ENCODE measurements at regions not wholly inside any gene's neighbourhood (a gene's known extent, or its start where the extent isn't known, plus 50 kb on each side); places are given as distances from the start of the nearest gene placed in this dataset.

DNA sequence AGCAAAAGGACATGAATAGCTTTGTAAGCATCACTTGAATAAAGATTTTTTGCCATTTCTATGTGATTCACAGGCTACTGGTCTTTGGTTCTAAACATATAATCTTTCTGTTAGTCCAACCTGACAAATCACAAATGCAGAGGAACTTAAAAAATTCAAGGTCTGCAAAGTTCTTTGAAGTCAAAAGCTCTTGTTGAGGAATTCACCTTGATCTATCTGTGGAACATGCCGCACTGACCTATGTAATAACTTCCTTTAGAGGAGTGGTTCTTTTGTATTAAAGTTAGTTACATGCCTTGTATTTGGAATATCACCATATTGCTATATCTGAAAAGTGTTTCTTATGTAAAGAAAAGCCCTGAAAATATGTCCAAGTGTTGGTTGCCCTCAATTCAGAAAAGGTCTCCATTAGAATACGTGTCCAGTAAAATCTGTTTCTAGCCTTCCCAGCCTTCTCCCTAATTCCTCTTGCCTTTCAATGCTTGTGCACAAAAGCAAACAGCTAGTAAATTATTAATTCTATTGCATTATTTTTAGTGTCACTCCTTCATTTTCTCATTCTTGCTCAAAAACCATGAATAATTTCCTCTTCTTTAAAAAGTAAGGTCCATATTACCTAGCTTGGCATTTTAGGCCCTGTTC, 1192.8 kb downstream of the FLRT2 start:
- Histone ChIP-seq H3K79me2 (ENCODE audit: control insufficient read depth, insufficient read depth, low read length) (no peaks in the 10 kb centered on the region), H3K27ac (ENCODE audit: insufficient read depth, low read depth, low read length) (no peak overlapping the region), H3K9me1 (replicated peaks; ENCODE audit: control insufficient read depth, extremely low read depth, insufficient read depth, low read length) (no peaks in the 10 kb centered on the region), H3K9me3 (replicated peaks; ENCODE audit: control insufficient read depth, insufficient read depth, low read length) (no peaks in the 10 kb centered on the region), H3K27me3 (ENCODE audit: control insufficient read depth in 2 of 2, insufficient read depth in 2 of 2, low read length in 2 of 2) (no peaks in the 10 kb centered on the region), H3K36me3 (ENCODE audit: control insufficient read depth in 2 of 2, extremely low read depth in 1 of 2, insufficient read depth in 2 of 2, low read length in 2 of 2) (no peaks in the 10 kb centered on the region), H2AFZ (ENCODE audit: low read depth, low read length) (no peak overlapping the region), H3K4me1 (ENCODE audit: control insufficient read depth, extremely low read depth, insufficient read depth, low read length) (no peaks in the 10 kb centered on the region), H3K9ac (replicated peaks; ENCODE audit: extremely low read depth, insufficient read depth, low read length) (no peak overlapping the region), H4K20me1 (replicated peaks; ENCODE audit: control insufficient read depth, extremely low read depth, insufficient read depth, low read length) (no peaks in the 10 kb centered on the region), H3K4me3 (replicated peaks in 1 of 3; ENCODE audit: insufficient read depth in 1 of 3, low read depth in 1 of 3, low read length in 3 of 3) (no peak overlapping the region), H3K4me2 (ENCODE audit: insufficient read depth, low read length) (no peak overlapping the region)
- CTCF ChIA-PET, result no interaction called here
- POLR2A ChIA-PET, result no interaction called here
- intact Hi-C loops (cut with micrococcal nuclease), result no loop called here
- dilution Hi-C loops (cut with MboI; ENCODE audit: extremely low pct_ligation_motif_present, low sequenced_read_pairs), result no loop called here
- no peak for TF ChIP-seq POLR2A (IDR thresholded peaks at IDR 0.05; ENCODE audit: low read depth, low read length)
- no peak for TF ChIP-seq MYC (IDR thresholded peaks at IDR 0.05; ENCODE audit: low read depth, low read length)
- no peak for TF ChIP-seq JUN (IDR thresholded peaks at IDR 0.05; ENCODE audit: borderline replicate concordance, insufficient read depth, insufficient read length, low read depth)
- no peak for TF ChIP-seq EZH2 (IDR thresholded peaks at IDR 0.05; ENCODE audit: borderline replicate concordance, low read depth, low read length, severe bottlenecking)
- TF ChIP-seq, protein P1, sequence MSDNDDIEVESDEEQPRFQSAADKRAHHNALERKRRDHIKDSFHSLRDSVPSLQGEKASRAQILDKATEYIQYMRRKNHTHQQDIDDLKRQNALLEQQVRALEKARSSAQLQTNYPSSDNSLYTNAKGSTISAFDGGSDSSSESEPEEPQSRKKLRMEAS (IDR thresholded peaks at IDR 0.05; ENCODE audit: insufficient read depth, insufficient read length), result no peak
- TF ChIP-seq, protein P2, sequence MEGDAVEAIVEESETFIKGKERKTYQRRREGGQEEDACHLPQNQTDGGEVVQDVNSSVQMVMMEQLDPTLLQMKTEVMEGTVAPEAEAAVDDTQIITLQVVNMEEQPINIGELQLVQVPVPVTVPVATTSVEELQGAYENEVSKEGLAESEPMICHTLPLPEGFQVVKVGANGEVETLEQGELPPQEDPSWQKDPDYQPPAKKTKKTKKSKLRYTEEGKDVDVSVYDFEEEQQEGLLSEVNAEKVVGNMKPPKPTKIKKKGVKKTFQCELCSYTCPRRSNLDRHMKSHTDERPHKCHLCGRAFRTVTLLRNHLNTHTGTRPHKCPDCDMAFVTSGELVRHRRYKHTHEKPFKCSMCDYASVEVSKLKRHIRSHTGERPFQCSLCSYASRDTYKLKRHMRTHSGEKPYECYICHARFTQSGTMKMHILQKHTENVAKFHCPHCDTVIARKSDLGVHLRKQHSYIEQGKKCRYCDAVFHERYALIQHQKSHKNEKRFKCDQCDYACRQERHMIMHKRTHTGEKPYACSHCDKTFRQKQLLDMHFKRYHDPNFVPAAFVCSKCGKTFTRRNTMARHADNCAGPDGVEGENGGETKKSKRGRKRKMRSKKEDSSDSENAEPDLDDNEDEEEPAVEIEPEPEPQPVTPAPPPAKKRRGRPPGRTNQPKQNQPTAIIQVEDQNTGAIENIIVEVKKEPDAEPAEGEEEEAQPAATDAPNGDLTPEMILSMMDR (IDR thresholded peaks at IDR 0.05; ENCODE audit: extremely low read depth in 1 of 2, insufficient read depth in 1 of 2, low read depth in 1 of 2, low read length in 2 of 2), result no peak
- TF ChIP-seq POLR2AphosphoS5 (IDR thresholded peaks at IDR 0.05; ENCODE audit: insufficient read depth, low read depth, low read length), result no peak
- TF ChIP-seq FOS (IDR thresholded peaks at IDR 0.05; ENCODE audit: borderline replicate concordance, insufficient read depth, low read length), result no peak
- TF ChIP-seq GATA2 (IDR thresholded peaks at IDR 0.05; ENCODE audit: insufficient read depth, insufficient read length, low read depth, low read length), result no peak
- FAIRE-seq, result no peak
- DNase-seq (ENCODE audit: low read depth, low spot score), result no peak
- BruUV-seq (replicated peaks), result no TSS peak
